ENCODE measurements at regions not wholly inside any gene's neighbourhood (a gene's known extent, or its start where the extent isn't known, plus 50 kb on each side); places are given as distances from the start of the nearest gene placed in this dataset.
A peak's percentile ranks its signal among the peaks of the same experiment; 100 is the strongest.

DNA sequence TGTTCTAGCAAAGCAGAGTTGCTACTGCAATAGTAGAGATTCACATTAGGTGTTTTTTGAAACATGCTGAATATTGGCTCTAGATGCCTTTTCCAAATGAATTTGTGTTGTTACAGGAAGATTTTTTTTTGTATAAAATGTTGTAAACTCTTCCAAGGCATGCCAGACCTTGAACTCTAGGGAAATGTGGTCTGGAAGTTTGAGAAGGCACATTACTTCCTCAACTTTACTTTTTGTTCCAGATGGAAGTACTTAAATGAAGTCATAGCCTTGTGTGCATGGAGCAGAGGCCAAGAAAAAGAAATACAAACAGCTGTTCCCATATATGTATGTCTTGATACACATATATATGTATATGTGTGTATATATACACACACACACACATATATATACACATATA is 585.7 kb upstream of the MARCKS start:
- no peak for DNase-seq

DNA sequence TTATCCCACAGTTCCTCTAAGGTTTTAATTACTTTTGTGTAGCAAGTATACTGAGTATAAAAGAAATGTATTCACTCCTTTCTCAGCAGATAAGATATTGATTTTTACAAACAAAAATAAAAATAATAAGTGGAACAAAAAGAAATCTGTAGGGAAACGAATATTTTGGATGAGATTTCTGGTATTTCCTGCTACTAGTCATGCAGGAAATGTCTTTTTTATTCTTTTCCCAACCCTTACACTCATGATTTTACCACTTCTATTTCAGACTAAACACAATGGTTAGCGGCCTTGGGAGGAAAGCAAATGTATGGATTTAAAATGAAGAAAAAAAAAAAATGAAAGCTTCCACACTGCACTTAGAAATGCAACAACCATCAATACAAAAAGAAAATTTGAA is 580.5 kb upstream of the MARCKS start:
- DNase-seq = no peak

GRCh38 chr6:113277111-113277510 is 580.0 kb upstream of the MARCKS start:
- DNase-seq = no peak

GRCh38 chr6:113281014-113281413 is 576.1 kb upstream of the MARCKS start:
- DNase-seq = no peak

GRCh38 chr6:113281431-113281830 is 575.7 kb upstream of the MARCKS start:
- DNase-seq = no peak

GRCh38 chr6:113287396-113287795 is 569.7 kb upstream of the MARCKS start:
- DNase-seq = no peak

GRCh38 chr6:113288409-113288808 is 568.7 kb upstream of the MARCKS start:
- DNase-seq = no peak

GRCh38 chr6:113289166-113289565 is 568.0 kb upstream of the MARCKS start:
- no peak for DNase-seq

GRCh38 chr6:113290684-113291083 is 566.5 kb upstream of the MARCKS start:
- no peak for DNase-seq

DNA sequence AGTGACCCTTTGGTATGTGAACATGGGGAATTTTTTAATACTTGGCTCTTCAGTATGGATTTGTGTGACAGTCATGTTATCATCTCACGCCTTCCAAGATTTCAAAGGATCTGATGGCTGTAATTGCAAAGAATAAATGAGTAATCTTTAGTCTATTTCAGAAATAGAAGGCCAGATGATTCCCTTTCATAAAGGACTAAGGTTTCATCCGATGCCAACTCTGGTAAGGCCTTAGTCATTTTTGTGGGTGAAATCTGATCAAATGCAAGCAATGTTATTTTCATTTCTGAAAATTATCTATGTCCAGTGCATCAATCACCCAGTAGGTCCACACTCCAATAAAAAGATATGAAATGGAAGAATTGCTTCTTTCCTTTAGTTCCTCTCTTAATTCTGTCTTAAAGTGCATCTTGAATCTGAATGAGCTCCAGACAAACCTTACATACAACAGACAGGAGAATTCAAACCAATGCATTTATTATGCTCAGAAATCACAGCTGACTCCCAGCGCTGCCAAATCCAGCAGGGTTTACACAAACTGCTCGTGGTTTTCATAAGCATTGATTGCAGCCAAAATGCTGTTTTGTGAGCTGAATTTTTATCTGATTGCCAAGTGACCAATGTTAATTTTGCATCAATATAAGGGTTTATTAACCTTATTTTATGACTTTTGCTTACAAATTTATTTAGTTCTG is 565.2 kb upstream of the MARCKS start:
- no peak for DNase-seq

GRCh38 chr6:113292646-113293422 is 564.3 kb upstream of the MARCKS start:
- no peak for DNase-seq

DNA sequence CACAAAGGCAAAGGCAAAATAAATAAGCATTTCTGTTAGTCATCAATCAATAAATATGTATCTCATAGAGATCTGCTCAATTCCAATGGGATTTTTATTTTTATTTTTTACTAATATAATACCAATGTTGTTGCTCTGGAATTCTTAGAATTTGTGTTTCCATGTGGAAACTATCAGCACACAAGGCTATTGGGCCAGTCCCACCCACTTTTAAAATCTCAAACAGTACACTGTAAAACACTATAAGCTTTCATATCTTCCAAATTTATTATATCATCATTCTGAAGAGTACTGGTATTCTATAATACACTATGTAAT is 563.8 kb upstream of the MARCKS start:
- no peak for DNase-seq

- DNase-seq = no peak
Measured at GRCh38 chr6:113299531-113299930, 557.6 kb upstream of the MARCKS start.

GRCh38 chr6:113301651-113302050 is 555.5 kb upstream of the MARCKS start:
- no peak for DNase-seq

GRCh38 chr6:113304116-113304515 is 553.0 kb upstream of the MARCKS start:
- DNase-seq = no peak

DNA sequence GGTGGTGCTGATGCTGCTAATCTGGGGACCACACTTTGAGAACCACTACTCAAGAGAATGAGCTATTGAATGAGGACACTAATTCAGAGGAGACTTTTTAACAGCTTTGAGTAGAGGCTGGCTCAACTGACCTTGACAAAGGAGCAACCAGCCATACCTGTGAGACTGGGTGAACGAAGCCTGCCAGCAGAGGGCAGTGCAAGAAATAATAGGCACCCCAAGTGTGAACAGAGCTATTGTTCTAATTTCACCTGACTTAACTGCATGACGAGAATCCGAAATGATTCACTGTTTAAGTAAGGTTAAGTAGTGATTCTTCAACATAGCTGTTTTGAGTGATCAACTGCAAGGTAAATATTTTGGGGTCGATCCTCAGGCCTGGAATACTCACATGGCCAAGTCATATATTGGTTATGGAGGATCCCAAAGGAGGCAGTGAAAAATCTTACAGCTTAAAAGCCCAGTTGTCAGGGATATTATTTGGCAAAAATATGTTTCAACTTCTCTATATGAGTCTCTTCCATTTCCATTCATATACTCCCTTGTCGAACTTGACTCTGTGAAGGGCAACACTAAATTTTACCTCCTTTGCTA is 550.5 kb upstream of the MARCKS start:
- DNase-seq = peak; percentile 1

- DNase-seq = no peak
Measured at GRCh38 chr6:113308266-113308665, 548.9 kb upstream of the MARCKS start.

DNA sequence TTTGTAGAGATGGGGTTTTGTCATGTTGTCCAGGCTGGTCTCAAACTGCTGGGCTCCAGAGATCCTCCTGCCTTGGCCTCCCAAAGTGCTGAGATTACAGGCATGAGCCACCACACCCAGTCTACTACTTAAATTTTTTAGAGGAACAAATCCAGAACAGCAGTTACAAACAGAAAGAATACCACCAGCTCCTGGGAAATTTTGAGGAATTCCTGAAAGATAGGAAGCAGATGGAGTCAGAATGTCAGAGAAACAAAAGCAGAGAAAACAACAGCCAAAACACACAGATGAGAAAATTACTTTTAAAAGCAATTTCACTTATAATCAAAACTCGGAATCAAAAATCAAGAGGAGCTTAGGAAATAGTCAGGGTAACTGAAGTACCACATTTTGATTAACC is 543.3 kb upstream of the MARCKS start:
- no peak for DNase-seq

DNA sequence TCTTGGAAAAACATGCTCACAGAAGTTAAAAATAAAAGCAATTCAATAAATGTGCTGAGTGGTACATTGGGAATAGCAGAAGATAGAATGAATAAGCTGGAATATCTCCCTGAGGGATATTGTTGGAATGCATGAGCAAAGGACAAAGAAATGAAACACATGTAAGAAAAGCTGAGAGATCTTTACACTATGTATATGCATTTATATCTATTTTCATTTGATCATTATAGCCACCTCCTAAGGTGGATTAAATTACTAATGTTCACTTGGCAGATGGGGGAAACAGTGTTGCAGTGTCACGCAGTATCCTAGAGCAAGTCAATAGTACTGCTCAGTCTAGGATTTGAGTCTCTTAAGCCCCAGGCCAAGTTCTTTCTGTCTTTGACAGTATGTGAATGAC is 542.0 kb upstream of the MARCKS start:
- no peak for DNase-seq

GRCh38 chr6:113315879-113316278 is 541.3 kb upstream of the MARCKS start:
- DNase-seq = no peak

- no peak for DNase-seq
Measured at GRCh38 chr6:113317442-113317841, 539.7 kb upstream of the MARCKS start.

GRCh38 chr6:113317891-113318574 is 539.1 kb upstream of the MARCKS start:
- DNase-seq = no peak

- DNase-seq = no peak
Measured at GRCh38 chr6:113318575-113318917, 538.6 kb upstream of the MARCKS start.

DNA sequence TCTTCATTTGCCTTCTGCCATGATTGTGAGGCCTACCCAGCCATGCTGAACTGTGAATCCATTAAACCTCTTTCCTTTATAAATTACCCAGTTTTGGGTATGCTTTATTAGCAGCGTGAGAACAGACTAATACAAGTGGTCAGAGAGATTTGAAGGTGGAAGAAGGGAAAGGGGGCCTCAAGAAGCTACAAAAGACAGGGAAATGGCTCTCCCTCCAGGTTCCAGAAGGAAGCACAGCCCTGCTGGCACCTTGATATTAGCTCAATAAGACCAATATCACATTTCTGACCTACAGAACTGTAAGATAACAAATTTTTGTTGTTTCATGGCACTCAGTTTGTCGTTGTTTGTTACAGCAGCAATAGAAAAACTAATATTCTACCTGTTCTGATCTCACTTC is 536.5 kb upstream of the MARCKS start:
- no peak for DNase-seq
